Glutamatergic neuron (in vitro differentiated cells): ENCODE measurements at regions not wholly inside any gene's neighbourhood (a gene's known extent, or its start where the extent isn't known, plus 50 kb on each side); places are given as distances from the start of the nearest gene placed in this dataset.

Source experiments
- DNase-seq: peaks from one replicate; pipeline ENCODE4 v3.0.0; 2022
- H3K27ac Mint-ChIP-seq: one replicate; pipeline ENCODE4 v1.8.0; 2020; ENCODE audit warnings: mild to moderate bottlenecking, mixed read lengths, inconsistent platforms; ENCODE audit not compliant: unreplicated experiment
- H3K27me3 Mint-ChIP-seq: one replicate; pipeline ENCODE4 v1.8.0; 2020; ENCODE audit warnings: mild to moderate bottlenecking, moderate library complexity, mixed read lengths, inconsistent platforms; ENCODE audit not compliant: unreplicated experiment
- H3K36me3 Mint-ChIP-seq: one replicate; pipeline ENCODE4 v1.8.0; 2020; ENCODE audit warnings: mild to moderate bottlenecking, mixed read lengths, inconsistent platforms; ENCODE audit not compliant: unreplicated experiment
- H3K4me1 Mint-ChIP-seq: one replicate; pipeline ENCODE4 v1.8.0; 2020; ENCODE audit warnings: mild to moderate bottlenecking, low read depth, mixed read lengths, inconsistent platforms; ENCODE audit not compliant: unreplicated experiment
- H3K4me3 Mint-ChIP-seq: one replicate; pipeline ENCODE4 v1.8.0; 2020; ENCODE audit warnings: mild to moderate bottlenecking, mixed read lengths, inconsistent platforms; ENCODE audit not compliant: unreplicated experiment
- H3K9me3 Mint-ChIP-seq: one replicate; pipeline ENCODE4 v1.8.0; 2020; ENCODE audit warnings: mild to moderate bottlenecking, moderate library complexity, mixed read lengths, inconsistent platforms; ENCODE audit not compliant: unreplicated experiment
- TF ChIP-seq, protein P1 (sequence below): fragments of 200-600 bp; sonication (generic); IDR thresholded peaks from one replicate; pipeline ENCODE4 v1.5.0; 2021; ENCODE audit not compliant: partially characterized antibody, unreplicated experiment

DNA sequence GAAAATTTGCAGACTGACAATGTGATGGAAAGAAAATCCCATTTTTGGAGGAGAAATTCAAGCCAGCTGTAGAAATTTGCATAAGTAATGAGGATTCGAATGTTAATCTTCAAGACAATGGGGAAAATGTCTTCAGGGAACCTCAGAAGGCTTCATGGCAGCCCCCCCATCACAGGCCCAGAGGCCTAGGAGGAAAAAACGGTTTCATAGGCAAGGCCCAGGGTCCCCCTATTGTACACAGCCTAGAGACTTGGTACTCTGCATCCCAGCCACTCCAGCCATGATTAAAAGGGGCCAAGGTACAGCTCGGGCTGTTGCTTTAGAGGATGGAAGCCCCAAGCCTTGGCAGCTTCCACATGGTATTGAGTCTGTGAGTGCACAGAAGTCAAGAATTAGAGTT, 303.6 kb upstream of the PCDH7 start:
- peaks cover 5% of the 10 kb centered on the region for H3K9me3 Mint-ChIP-seq
- peaks cover 22% of the 10 kb centered on the region for H3K36me3 Mint-ChIP-seq

DNA sequence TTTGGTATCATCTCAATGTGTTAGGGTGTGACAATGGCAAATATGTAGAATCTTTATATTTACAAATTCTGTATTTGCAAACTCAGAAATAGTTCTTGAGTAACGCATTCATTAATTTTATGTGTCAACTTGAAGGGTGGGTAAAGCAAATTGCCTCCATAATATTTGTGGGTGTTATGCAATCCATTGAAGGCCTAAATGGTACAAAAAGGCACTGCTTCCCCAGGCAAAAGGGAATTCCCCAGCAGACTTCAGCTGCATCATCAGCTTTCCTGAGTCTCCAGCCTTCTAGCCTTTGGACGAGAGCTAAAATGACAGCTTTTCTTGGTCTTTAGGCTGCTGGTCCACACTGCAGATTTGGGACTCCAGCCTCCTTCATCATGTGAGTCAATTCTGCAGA, 292.2 kb upstream of the PCDH7 start:
- Mint-ChIP-seq H3K27ac (no peak overlapping the region), H3K4me3 (no peak overlapping the region), H3K9me3 (peaks cover 5% of the 10 kb centered on the region), H3K27me3 (no peaks in the 10 kb centered on the region), H3K36me3 (peaks cover 17% of the 10 kb centered on the region), H3K4me1 (no peaks in the 10 kb centered on the region)
- TF ChIP-seq, protein P1, sequence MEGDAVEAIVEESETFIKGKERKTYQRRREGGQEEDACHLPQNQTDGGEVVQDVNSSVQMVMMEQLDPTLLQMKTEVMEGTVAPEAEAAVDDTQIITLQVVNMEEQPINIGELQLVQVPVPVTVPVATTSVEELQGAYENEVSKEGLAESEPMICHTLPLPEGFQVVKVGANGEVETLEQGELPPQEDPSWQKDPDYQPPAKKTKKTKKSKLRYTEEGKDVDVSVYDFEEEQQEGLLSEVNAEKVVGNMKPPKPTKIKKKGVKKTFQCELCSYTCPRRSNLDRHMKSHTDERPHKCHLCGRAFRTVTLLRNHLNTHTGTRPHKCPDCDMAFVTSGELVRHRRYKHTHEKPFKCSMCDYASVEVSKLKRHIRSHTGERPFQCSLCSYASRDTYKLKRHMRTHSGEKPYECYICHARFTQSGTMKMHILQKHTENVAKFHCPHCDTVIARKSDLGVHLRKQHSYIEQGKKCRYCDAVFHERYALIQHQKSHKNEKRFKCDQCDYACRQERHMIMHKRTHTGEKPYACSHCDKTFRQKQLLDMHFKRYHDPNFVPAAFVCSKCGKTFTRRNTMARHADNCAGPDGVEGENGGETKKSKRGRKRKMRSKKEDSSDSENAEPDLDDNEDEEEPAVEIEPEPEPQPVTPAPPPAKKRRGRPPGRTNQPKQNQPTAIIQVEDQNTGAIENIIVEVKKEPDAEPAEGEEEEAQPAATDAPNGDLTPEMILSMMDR: no peak
- DNase-seq: no peak

More for the DNA sequence above, 303.6 kb upstream of the PCDH7 start:
- Mint-ChIP-seq H3K27ac (no peak overlapping the region), H3K4me3 (no peak overlapping the region), H3K27me3 (no peaks in the 10 kb centered on the region), H3K4me1 (no peaks in the 10 kb centered on the region)
- no peak for DNase-seq
- TF ChIP-seq, protein P1: no peak

DNA sequence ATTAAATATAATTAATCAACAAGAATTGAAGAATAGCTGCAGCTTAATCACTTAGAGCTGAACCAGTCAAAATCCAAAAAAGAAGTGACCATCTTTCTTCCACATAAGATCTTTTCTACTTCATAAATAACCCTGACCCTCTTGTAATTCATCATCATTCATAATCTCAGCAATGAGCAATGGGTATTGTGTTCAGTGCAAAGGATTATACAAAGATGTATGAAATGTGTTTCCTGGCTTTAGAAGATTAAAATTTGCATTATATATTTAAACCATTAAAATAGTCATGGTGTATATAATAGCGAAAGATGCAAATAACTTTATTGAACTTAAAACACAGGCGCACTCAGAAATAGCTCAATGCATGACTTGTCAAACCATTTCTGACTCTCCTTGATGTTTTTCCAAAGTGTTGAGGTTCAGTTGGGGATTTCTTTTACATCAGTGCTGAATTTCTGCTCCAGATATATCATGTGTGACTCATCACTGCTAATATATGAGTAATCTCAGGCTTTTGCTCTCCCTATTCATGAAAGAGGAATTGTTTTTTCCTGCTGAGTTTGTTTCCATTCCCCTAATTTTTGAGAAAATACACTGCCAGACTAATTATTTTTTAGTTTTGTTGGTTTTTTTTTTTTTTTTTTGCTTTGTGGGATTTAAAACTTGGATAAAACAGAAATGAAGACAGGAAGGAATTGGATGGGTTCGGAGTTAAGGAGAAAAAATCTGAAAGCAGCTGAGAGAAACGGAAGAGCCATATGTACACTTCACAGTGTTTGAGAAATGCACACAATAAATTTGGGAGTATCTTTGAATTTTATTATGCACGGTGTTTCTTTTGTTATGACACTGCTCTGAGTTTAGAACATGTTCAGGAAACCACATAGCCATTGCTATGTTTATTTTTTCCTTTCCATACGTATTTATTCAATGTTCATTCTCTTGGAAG, 290.1 kb upstream of the PCDH7 start:
- no peak for DNase-seq
- Mint-ChIP-seq H3K36me3 (peaks cover 6% of the 10 kb centered on the region), H3K9me3 (no peaks in the 10 kb centered on the region), H3K4me3 (no peak overlapping the region), H3K27ac (no peak overlapping the region), H3K27me3 (no peaks in the 10 kb centered on the region), H3K4me1 (no peaks in the 10 kb centered on the region)
- TF ChIP-seq, protein P1: no peak

DNA sequence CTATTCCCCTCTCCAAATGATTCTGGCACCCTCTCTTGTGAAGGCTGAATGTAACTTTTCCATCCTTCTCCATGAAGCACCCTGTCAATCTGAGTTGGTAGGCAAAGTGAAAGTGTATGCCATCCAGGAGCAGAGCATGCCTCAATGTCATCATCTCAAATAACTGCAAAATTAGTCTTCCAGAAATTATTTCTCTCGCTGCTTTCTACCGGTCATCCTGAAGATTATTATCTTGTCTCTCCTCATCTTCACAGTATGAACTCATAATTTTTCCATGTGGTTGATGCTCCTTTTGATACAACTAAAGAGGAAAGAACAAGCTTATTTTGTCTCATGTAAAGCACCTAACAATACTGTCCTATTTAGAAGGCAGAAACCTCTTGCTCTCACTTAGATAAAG, 285.5 kb upstream of the PCDH7 start:
- Mint-ChIP-seq H3K4me3 (no peak overlapping the region), H3K4me1 (no peaks in the 10 kb centered on the region), H3K9me3 (no peaks in the 10 kb centered on the region), H3K36me3 (no peaks in the 10 kb centered on the region), H3K27me3 (no peaks in the 10 kb centered on the region), H3K27ac (no peak overlapping the region)
- TF ChIP-seq, protein P1: no peak
- no peak for DNase-seq

DNA sequence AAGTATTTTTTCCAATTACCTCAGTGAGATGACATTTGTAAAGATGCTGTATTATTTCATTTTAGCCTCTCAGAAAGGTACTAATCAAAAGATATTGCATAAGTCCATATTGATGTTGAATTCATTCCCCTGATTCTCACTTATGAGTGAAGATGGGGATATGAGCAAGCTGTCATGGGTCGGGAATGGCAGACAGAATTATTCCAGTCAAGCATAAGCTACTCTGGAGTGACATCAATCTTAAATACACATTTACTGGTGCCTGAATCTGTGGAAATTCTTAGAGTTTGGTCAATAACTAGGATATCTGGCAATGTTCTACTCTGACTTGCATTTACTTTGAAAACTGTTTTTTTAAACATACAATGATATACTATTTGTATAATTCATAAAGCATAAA, 283.8 kb upstream of the PCDH7 start:
- no peak overlapping the region for H3K27ac Mint-ChIP-seq
- no peak overlapping the region for H3K4me3 Mint-ChIP-seq
- H3K4me1 Mint-ChIP-seq: no peaks in the 10 kb centered on the region
- no peak for DNase-seq
- TF ChIP-seq, protein P1: no peak
- no peaks in the 10 kb centered on the region for H3K27me3 Mint-ChIP-seq
- no peaks in the 10 kb centered on the region for H3K36me3 Mint-ChIP-seq
- no peaks in the 10 kb centered on the region for H3K9me3 Mint-ChIP-seq
